AG10803 (cell line): ENCODE measurements at regions not wholly inside any gene's neighbourhood (a gene's known extent, or its start where the extent isn't known, plus 50 kb on each side); places are given as distances from the start of the nearest gene placed in this dataset.
"Not testable (repeated sequence)": the region's sequence is repeated elsewhere in the genome, so short reads cannot be mapped to it uniquely, and the experiment has no call there.

Source experiments
- DNase-seq: peaks from one replicate; pipeline ENCODE4 v3.0.0; 2010; ENCODE audit warnings: low read depth
- H3K4me3 ChIP-seq: 2 replicates; pipeline ENCODE4 v1.5.1; 2011; ENCODE audit warnings: mild to moderate bottlenecking, low read length, control low read depth
- TF ChIP-seq, protein P1 (sequence below): conservative IDR thresholded peaks from 2 replicates; pipeline ENCODE4 v1.5.1; 2011; ENCODE audit warnings: mild to moderate bottlenecking, low read length, control low read depth, inconsistent platforms

DNA sequence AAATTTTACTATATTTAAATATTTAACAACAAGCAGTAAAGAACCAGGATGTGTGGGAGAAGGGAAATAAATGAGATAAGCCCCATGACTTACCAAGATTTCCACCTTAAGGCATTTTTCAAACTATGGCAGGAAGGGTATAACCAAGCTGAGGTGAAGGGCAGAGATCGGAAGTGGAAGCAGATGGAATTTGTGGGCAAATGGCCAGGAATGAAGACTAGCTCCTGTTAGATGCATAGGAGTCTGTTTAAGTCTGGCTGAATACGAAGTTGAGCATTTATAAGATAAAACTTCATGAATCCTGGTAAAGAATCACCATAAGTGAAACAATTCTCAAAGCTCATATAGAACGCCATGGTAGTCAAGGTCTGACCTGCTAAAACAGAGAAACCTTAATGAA, 163.5 kb downstream of the DIO2 start:
- DNase-seq = peak; percentile 1
- no peak overlapping the region for H3K4me3 ChIP-seq
- TF ChIP-seq, protein P1, sequence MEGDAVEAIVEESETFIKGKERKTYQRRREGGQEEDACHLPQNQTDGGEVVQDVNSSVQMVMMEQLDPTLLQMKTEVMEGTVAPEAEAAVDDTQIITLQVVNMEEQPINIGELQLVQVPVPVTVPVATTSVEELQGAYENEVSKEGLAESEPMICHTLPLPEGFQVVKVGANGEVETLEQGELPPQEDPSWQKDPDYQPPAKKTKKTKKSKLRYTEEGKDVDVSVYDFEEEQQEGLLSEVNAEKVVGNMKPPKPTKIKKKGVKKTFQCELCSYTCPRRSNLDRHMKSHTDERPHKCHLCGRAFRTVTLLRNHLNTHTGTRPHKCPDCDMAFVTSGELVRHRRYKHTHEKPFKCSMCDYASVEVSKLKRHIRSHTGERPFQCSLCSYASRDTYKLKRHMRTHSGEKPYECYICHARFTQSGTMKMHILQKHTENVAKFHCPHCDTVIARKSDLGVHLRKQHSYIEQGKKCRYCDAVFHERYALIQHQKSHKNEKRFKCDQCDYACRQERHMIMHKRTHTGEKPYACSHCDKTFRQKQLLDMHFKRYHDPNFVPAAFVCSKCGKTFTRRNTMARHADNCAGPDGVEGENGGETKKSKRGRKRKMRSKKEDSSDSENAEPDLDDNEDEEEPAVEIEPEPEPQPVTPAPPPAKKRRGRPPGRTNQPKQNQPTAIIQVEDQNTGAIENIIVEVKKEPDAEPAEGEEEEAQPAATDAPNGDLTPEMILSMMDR = no peak

- no peak for DNase-seq
- TF ChIP-seq, protein P1 = no peak
- H3K4me3 ChIP-seq = no peak overlapping the region
Observed at GRCh38 chr14:80037349-80037748, 174.0 kb downstream of the DIO2 start.

DNA sequence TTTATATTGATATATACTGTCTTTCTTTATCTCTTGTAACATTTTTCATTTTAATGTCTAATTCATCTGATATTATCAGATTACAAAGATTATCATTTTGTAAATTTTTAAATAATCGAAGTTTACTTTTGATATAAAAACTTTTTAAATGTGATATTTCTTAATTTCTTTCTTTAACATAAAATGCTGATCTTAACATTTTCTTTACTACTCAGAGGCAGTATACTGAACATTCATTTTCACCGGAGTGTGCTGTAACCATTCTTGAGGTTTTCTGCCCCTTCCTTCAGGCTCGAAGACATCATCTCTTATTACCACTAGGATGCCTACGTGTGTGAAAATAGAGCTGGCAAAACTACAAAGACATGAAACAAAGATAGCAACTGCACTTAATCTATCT, 186.9 kb downstream of the DIO2 start:
- no peak for DNase-seq
- H3K4me3 ChIP-seq = no peak overlapping the region
- TF ChIP-seq, protein P1 = no peak

- not testable (repeated sequence) for DNase-seq, H3K4me3 ChIP-seq
Observed at GRCh38 chr14:80018476-80018875, 192.8 kb downstream of the DIO2 start.

DNA sequence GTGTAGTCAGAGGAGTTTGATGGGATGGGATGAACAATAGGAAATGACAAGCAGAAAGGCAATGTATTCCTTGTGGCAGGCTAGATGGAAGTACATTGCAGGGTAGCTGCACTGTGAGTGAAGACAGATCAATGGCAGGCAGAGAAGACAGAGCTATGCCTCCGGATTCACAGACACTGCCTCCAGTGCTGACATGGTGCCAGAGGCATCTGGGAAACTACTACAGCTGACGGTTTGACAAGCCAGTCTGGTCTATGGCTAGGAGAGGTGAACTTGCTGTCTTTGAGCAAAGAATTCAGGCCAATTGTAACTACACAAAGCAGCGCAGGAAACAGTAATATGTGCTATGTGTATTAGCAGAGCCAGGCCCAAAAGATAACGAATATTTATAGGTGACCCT, 193.5 kb downstream of the DIO2 start:
- DNase-seq = no peak
- H3K4me3 ChIP-seq = no peak overlapping the region
- TF ChIP-seq, protein P1 = no peak

GRCh38 chr14:80010245-80010644, 201.1 kb downstream of the DIO2 start:
- DNase-seq, H3K4me3 ChIP-seq: not testable (repeated sequence)

GRCh38 chr14:80005561-80005960, 205.7 kb downstream of the DIO2 start:
- TF ChIP-seq, protein P1 = no peak
- no peak overlapping the region for H3K4me3 ChIP-seq
- DNase-seq = no peak

DNA sequence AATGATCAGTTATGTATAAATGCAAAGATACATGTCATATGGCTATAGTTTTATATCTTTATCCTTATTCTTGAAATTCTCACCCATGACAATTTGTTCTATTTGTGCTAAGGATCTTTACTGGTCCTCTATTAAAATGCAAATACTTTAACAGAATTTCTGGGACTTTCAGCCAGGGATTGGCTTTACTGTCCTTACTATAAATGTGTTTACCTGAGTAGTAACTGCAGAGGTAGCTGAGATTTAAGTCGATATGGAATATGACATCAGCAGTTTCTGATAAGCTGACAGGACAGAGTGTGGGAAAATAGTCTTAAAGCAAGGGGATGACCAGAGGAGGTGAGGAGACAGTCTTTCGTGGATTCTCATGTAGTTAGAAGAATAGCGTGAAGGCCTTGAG, 206.4 kb downstream of the DIO2 start:
- TF ChIP-seq, protein P1 = no peak
- DNase-seq = no peak
- H3K4me3 ChIP-seq = no peak overlapping the region
